MM.1S (cell line): ENCODE measurements at regions not wholly inside any gene's neighbourhood (a gene's known extent, or its start where the extent isn't known, plus 50 kb on each side); places are given as distances from the start of the nearest gene placed in this dataset.

Source experiments
- DNase-seq: peaks from one replicate; pipeline ENCODE4 v3.0.0-alpha.2; 2015
- H2AFZ ChIP-seq: fragments of 300-600 bp; sonication (generic); 2 replicates; pipeline ENCODE4 v1.6.0; 2016; ENCODE audit warnings: antibody characterized with exemption, low read length
- H3F3A ChIP-seq: fragments of 300-600 bp; sonication (generic); 2 replicates; pipeline ENCODE4 v1.6.1; 2016; ENCODE audit warnings: mild to moderate bottlenecking, antibody characterized with exemption, low read length, moderate library complexity, mixed read lengths; ENCODE audit not compliant: insufficient read depth
- H3K27ac ChIP-seq: fragments of 300-600 bp; sonication (generic); 2 replicates; pipeline ENCODE4 v1.5.1; 2016; ENCODE audit warnings: mild to moderate bottlenecking, low read length
- H3K27me3 ChIP-seq: fragments of 300-600 bp; sonication (generic); replicated peaks from 2 replicates; pipeline ENCODE4 v1.6.0; 2016; ENCODE audit warnings: low read length; ENCODE audit not compliant: insufficient read depth
- H3K36me3 ChIP-seq: fragments of 300-600 bp; sonication (generic); replicated peaks from 2 replicates; pipeline ENCODE4 v1.6.1; 2016; ENCODE audit warnings: mild to moderate bottlenecking, low read length, mixed read lengths; ENCODE audit not compliant: insufficient read depth
- H3K4me1 ChIP-seq: fragments of 300-600 bp; sonication (generic); 2 replicates; pipeline ENCODE4 v1.6.1; 2016; ENCODE audit warnings: low read length, mixed read lengths
- H3K4me2 ChIP-seq: fragments of 300-600 bp; sonication (generic); 2 replicates; pipeline ENCODE4 v1.6.0; 2016; ENCODE audit warnings: low read depth, low read length
- H3K4me3 ChIP-seq: fragments of 300-600 bp; sonication (generic); 2 replicates; pipeline ENCODE4 v1.5.1; 2016; ENCODE audit warnings: low read length, mixed read lengths
- H3K79me2 ChIP-seq: fragments of 300-600 bp; sonication (generic); 2 replicates; pipeline ENCODE4 v1.6.1; 2016; ENCODE audit warnings: mixed run types, low read length, mixed read lengths
- H3K9ac ChIP-seq: fragments of 300-600 bp; sonication (generic); 2 replicates; pipeline ENCODE4 v1.6.1; 2016; ENCODE audit warnings: low read length, mixed read lengths
- H3K9me2 ChIP-seq: fragments of 300-600 bp; sonication (generic); replicated peaks from 2 replicates; pipeline ENCODE4 v1.6.1; 2016; ENCODE audit warnings: mild to moderate bottlenecking, low read length, mixed read lengths; ENCODE audit not compliant: insufficient read depth
- H3K9me3 ChIP-seq: fragments of 300-600 bp; sonication (generic); replicated peaks from 2 replicates; pipeline ENCODE4 v1.6.1; 2016; ENCODE audit warnings: mild to moderate bottlenecking, low read length, mixed read lengths; ENCODE audit not compliant: insufficient read depth
- H4K20me1 ChIP-seq: fragments of 300-600 bp; sonication (generic); 2 replicates; pipeline ENCODE4 v1.6.1; 2016; ENCODE audit warnings: mild to moderate bottlenecking, low read length, moderate library complexity, mixed read lengths; ENCODE audit not compliant: insufficient read depth
- CTCF ChIP-seq: fragments of 300-600 bp; sonication (generic); IDR thresholded peaks from 2 replicates; pipeline ENCODE4 v1.5.1; 2016; ENCODE audit warnings: antibody characterized with exemption, low read length, mixed read lengths
- EZH2 ChIP-seq: fragments of 300-600 bp; sonication (generic); optimal IDR thresholded peaks from 2 replicates; pipeline ENCODE3; 2017; ENCODE audit warnings: low read depth, mild to moderate bottlenecking, antibody characterized with exemption, low read length, mixed read lengths
- EZH2phosphoT487 ChIP-seq: fragments of 300-600 bp; sonication (generic); IDR thresholded peaks from 2 replicates; pipeline ENCODE4 v1.6.1; 2018; ENCODE audit warnings: antibody characterized with exemption, low read length

- no peak overlapping the region for H2AFZ ChIP-seq
- no peaks in the 10 kb centered on the region for H3F3A ChIP-seq
Measured at GRCh38 chr1:83631851-83632250, 367.1 kb downstream of the TTLL7 start.

GRCh38 chr1:83627045-83627444, 371.9 kb downstream of the TTLL7 start:
- Histone ChIP-seq H3K9ac (no peak overlapping the region), H3F3A (no peaks in the 10 kb centered on the region), H3K36me3 (no peaks in the 10 kb centered on the region), H3K9me2 (no peaks in the 10 kb centered on the region), H3K4me1 (peaks cover 7% of the 10 kb centered on the region; the same call in 1 of the 2 replicates), H3K9me3 (no peaks in the 10 kb centered on the region), H3K4me3 (no peak overlapping the region), H3K27me3 (no peaks in the 10 kb centered on the region), H2AFZ (no peak overlapping the region), H3K79me2 (no peaks in the 10 kb centered on the region), H4K20me1 (no peaks in the 10 kb centered on the region), H3K4me2 (no peak overlapping the region), H3K27ac (peak overlapping the region; percentile 35; the same call in 1 of the 2 replicates)
- no peak for TF ChIP-seq CTCF
- no peak for TF ChIP-seq EZH2phosphoT487
- TF ChIP-seq EZH2: no peak
- DNase-seq: no peak

More at GRCh38 chr1:83631851-83632250, 367.1 kb downstream of the TTLL7 start:
- H3K9me2 ChIP-seq: no peaks in the 10 kb centered on the region
- H3K4me3 ChIP-seq: no peak overlapping the region
- no peak overlapping the region for H3K4me2 ChIP-seq
- no peak overlapping the region for H3K27ac ChIP-seq
- H3K36me3 ChIP-seq: no peaks in the 10 kb centered on the region
- H3K27me3 ChIP-seq: no peaks in the 10 kb centered on the region
- TF ChIP-seq CTCF (no peak), EZH2 (no peak), EZH2phosphoT487 (no peak)
- DNase-seq: no peak
- no peak overlapping the region for H3K9ac ChIP-seq
- 0 out of 2 replicates have a peak, but pooled peaks cover 3% of the 10 kb centered on the region for H3K4me1 ChIP-seq
- no peaks in the 10 kb centered on the region for H3K9me3 ChIP-seq
- no peaks in the 10 kb centered on the region for H4K20me1 ChIP-seq
- no peaks in the 10 kb centered on the region for H3K79me2 ChIP-seq

- Histone ChIP-seq H2AFZ (no peak overlapping the region), H3K9ac (no peak overlapping the region), H3K9me2 (no peaks in the 10 kb centered on the region), H3K27me3 (no peaks in the 10 kb centered on the region), H4K20me1 (no peaks in the 10 kb centered on the region), H3K27ac (peak overlapping the region; percentile 35; the same call in 1 of the 2 replicates), H3K36me3 (no peaks in the 10 kb centered on the region), H3K4me2 (no peak overlapping the region), H3K9me3 (no peaks in the 10 kb centered on the region), H3K79me2 (no peaks in the 10 kb centered on the region), H3K4me3 (no peak overlapping the region), H3F3A (no peaks in the 10 kb centered on the region), H3K4me1 (peaks cover 7% of the 10 kb centered on the region; the same call in 1 of the 2 replicates)
- peak; percentile 54 for DNase-seq
- TF ChIP-seq EZH2 (no peak), CTCF (no peak), EZH2phosphoT487 (no peak)
Measured at GRCh38 chr1:83626603-83627002, 372.3 kb downstream of the TTLL7 start.
